GM12874 (cell line): ENCODE measurements at regions not wholly inside any gene's neighbourhood (a gene's known extent, or its start where the extent isn't known, plus 50 kb on each side); places are given as distances from the start of the nearest gene placed in this dataset.

Experiments
- CTCF ChIP-seq: IDR thresholded peaks from 2 replicates; pipeline ENCODE4 v1.5.1; 2011; ENCODE audit warnings: low read depth, mild to moderate bottlenecking, control low read depth, low read length, moderate library complexity; ENCODE audit not compliant: insufficient read depth

GRCh38 chr20:29301624-29302259 is 1955.7 kb upstream of the DEFB115 start:
- no peak for TF ChIP-seq CTCF

- TF ChIP-seq CTCF, result no peak
Observed at GRCh38 chr20:29302979-29303644, 1954.4 kb upstream of the DEFB115 start.

GRCh38 chr20:29306390-29307072 is 1950.9 kb upstream of the DEFB115 start:
- TF ChIP-seq CTCF, result no peak

GRCh38 chr20:29313481-29313880 is 1944.0 kb upstream of the DEFB115 start:
- TF ChIP-seq CTCF, result no peak

GRCh38 chr20:29314294-29314693 is 1943.2 kb upstream of the DEFB115 start:
- no peak for TF ChIP-seq CTCF

GRCh38 chr20:29318871-29319461 is 1938.5 kb upstream of the DEFB115 start:
- no peak for TF ChIP-seq CTCF

- no peak for TF ChIP-seq CTCF
Observed at GRCh38 chr20:29319725-29320124, 1937.7 kb upstream of the DEFB115 start.
